ENCODE measurements at regions not wholly inside any gene's neighbourhood (a gene's known extent, or its start where the extent isn't known, plus 50 kb on each side); places are given as distances from the start of the nearest gene placed in this dataset.
A peak's percentile ranks its signal among the peaks of the same experiment; 100 is the strongest.

DNA sequence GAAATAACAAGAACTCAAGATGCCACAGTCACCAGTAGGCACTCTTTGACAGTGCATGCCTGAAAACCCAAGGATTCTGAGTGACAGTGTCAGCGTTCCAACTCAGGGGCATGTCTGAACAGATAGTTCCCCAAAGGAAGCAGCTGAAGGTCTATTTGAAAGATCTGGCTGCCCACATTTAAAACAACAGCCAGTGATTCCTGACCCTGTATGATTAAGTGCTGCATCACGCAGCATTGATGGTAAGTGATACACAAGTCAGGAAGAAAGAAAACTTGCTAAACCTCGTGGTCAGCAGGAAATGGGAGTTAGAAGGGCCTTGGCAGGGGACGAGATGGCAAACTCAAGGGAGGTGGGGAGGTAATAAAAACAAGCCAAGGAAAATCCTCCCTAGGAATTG, 1013.1 kb downstream of the TYW1 start:
- in situ Hi-C loops (cut with HindIII; ENCODE audit: low pct_unique_long_range_greater_than_20kb, low sequenced_read_pairs), result no loop called here
- no peak for TF ChIP-seq JUND (IDR thresholded peaks at IDR 0.05; ENCODE audit: low read depth)
- DNase-seq (ENCODE audit: low read depth in 1 of 2, low spot score in 1 of 2), result no peak

DNA sequence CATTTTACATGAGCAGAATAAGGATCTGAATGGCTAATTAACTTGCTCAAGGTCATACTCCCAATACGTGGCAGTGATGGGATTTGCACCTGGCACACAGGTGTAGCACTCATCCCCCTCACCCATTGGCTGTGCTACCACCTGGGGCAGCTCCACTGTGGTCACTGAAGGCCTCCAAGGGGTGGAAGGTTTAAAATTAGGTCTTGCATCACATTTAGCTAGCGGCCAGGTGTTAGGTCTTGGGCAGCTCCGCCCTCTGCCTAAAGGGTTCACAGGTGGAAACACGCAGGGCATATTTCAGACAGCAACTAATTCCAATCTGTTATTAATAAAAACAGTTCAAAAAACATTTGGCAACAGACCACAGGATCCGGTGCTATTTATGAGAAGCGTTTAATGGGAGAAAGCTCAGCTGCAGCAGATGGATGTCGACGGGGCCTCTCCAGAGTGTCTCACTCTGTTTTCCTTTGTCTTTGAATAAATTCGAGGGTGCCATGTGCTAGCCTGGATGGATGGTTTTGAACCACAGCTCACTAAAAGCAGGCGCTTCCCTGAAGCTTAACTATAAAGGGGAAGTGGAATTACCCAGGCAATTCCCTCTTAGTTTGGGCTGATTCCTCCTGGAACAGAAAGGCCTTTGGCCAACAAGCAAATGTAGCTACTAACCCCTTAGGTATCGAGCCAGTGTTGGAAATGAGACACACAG, 1017.6 kb downstream of the TYW1 start:
- in situ Hi-C loops (cut with HindIII; ENCODE audit: low pct_unique_long_range_greater_than_20kb, low sequenced_read_pairs), result no loop called here
- DNase-seq (ENCODE audit: low read depth in 1 of 2, low spot score in 1 of 2), result no peak
- TF ChIP-seq JUND (IDR thresholded peaks at IDR 0.05; ENCODE audit: low read depth), result no peak

DNA sequence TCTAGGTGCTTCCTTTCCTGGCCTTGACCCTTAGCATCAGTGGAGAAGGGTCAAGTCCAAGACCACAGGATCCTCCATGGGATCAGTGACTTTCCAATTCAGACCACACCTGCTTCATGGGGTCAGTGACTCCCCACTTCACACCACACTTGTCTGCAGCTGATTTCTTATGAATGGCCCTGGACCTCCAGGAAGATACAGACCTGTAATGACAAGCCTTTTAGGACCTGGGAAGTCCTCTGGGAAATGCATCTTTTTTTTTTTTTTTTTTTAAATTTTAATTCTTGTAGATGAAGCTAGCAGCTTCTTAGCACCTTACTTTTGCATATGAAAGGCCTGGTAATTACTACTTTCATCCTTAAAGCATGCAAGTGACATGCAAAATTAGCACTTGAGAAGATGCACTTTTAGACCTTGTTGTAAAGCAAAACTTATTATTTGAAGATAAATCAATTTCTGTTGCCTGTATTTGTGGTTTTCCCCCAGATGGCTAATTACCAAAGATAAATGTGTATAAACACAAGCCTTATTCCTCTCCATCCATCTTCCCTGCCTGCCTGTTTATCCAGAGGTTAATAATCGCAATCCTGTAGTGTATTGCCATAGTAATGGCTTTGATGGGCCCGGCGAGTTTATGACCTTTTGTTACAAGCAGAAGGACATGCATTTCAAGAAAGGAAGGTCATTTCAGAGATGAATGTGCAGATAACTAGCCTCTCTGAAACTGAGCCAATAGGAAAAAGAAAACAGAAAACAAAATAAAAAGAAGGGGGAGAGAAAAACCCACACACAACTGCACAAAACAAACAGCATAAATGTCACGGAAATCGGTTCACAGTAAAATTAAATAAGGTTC, 1018.7 kb downstream of the TYW1 start:
- no peak for DNase-seq (ENCODE audit: low read depth in 1 of 2, low spot score in 1 of 2)
- no peak for TF ChIP-seq JUND (IDR thresholded peaks at IDR 0.05; ENCODE audit: low read depth)
- in situ Hi-C loops (cut with HindIII; ENCODE audit: low pct_unique_long_range_greater_than_20kb, low sequenced_read_pairs), result no loop called here

DNA sequence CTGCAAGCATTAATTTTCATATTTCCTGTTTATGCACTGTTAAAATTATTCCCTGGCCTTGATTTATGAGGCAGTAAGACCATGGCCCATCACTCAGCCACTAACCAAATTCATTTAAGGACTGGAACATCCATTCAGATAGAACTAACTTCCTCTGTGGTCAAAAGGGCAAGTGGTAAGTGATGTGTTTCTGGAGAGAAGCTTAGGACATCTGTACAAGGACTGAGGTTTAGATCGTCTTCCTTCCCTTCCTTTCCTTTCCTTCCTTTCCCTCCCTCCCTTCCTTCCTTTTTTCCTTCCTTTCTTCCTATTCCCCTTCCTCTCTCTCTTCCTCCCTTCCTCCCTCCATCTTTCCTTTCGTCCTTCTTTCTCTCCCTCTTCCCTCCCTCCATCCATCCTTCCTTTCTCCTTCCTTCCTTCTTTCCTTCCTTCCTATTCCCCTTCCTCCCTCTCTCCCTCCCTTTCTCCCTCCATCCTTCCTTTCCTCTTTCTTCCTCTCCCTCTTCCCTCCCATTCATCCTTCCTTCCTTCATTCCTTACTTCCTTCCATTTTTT, 1019.4 kb downstream of the TYW1 start:
- no peak for TF ChIP-seq JUND (IDR thresholded peaks at IDR 0.05; ENCODE audit: low read depth)
- DNase-seq (ENCODE audit: low read depth in 1 of 2, low spot score in 1 of 2), result no peak
- in situ Hi-C loops (cut with HindIII; ENCODE audit: low pct_unique_long_range_greater_than_20kb, low sequenced_read_pairs), result no loop called here

DNA sequence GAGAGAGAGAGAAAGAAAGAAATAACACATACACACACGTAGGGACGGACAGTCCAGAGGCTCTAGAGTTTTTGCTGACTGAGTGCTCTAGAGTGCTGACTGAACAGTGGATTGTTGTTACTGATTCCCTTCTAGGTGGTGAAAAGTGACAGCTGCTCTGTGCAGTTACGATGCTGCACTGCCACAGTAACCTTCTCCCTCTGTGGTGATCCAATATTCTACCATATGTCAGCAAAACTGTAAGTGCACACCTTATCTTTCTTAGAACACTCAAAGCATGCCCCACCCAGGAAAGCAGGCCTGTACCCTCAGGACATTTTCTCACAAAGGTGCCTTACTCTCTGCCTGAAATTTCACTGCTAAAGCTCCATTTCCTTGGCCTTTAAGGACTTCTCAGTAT, 1023.5 kb downstream of the TYW1 start:
- no peak for TF ChIP-seq JUND (IDR thresholded peaks at IDR 0.05; ENCODE audit: low read depth)
- in situ Hi-C loops (cut with HindIII; ENCODE audit: low pct_unique_long_range_greater_than_20kb, low sequenced_read_pairs), result no loop called here
- no peak for DNase-seq (ENCODE audit: low read depth in 1 of 2, low spot score in 1 of 2)

DNA sequence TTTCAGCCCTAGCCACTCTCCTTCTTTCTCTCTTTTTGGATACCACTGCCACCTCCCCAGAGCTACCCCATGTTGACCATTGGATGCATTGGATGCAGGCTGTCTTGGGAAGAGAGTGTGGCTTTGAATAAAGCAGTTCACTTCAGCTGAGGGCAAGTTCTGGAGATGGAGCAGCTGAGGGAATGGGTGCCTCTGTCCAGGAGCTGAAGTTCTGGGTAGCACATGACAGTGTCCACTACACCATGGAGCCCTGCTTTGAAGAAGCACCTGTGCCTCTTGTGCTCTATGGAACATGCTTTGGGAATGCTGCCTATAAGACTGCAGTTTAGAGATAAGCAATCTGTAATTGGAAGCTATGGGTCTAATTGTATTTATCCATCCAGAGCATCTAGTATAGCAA, 1028.7 kb downstream of the TYW1 start:
- TF ChIP-seq JUND (IDR thresholded peaks at IDR 0.05; ENCODE audit: low read depth), result no peak
- in situ Hi-C loops (cut with HindIII; ENCODE audit: low pct_unique_long_range_greater_than_20kb, low sequenced_read_pairs), result no loop called here

DNA sequence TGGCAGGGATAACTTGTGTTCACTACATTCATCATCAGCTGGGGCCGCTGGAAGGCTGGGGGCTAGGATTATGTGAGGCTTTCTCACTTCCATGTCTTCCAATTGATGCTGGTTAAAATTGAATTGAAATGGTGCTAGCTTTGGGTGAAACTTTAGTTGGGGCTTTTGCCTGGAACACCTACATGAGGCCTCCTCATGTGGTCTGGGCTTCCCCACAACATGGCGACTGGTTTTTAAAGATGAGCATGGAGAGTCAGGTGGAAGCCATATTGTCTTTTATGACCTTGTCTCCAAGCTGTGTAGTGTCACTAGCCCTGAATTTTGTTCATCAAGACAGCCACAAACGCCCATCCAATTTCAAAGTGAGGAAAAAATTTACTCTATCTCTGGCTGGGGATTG, 1033.9 kb downstream of the TYW1 start:
- DNase-seq (ENCODE audit: low read depth in 1 of 2, low spot score in 1 of 2), result no peak
- no peak for TF ChIP-seq JUND (IDR thresholded peaks at IDR 0.05; ENCODE audit: low read depth)
- in situ Hi-C loops (cut with HindIII; ENCODE audit: low pct_unique_long_range_greater_than_20kb, low sequenced_read_pairs), result no loop called here

More for the DNA sequence above, 1028.7 kb downstream of the TYW1 start:
- peak in 1 of 2 experiments; percentile 18 for DNase-seq (ENCODE audit: low read depth in 1 of 2, low spot score in 1 of 2)

DNA sequence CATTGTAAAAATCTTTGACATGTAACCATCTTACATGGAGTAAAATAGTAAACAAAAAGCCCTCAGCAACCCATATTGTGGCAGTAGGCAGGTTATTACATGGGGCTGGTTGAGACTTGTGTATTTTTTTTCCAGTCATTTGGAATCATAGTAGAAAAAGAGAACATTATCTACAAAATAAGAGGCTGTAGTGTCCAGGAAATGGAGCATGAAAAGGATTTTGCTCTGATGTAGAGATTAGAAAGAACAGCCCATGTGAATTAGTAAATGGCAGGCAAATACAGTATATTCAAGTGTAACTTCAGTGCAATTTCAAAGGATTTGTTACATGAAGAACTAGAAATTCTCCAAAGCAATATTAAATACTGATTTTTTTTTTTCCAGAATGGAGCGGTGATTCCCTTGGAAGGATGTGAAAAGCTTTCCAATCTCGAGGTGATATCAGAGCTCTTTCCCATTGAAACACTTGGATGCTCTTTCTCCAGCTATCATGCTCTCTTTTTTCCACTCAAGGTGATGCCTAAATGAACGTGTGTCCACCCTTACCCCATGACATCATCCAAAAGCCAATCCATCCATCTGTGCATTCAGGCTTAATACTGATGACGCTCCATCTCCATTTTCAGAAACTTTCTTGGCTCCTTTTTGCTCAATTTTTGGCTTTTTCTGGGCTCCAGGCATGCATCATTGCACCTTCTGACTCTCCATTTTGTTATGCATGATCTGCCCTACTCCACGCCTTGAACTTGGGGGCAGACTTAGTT, 1034.7 kb downstream of the TYW1 start:
- TF ChIP-seq JUND (IDR thresholded peaks at IDR 0.05; ENCODE audit: low read depth), result no peak
- in situ Hi-C loops (cut with HindIII; ENCODE audit: low pct_unique_long_range_greater_than_20kb, low sequenced_read_pairs), result no loop called here
- DNase-seq (ENCODE audit: low read depth in 1 of 2, low spot score in 1 of 2), result no peak

DNA sequence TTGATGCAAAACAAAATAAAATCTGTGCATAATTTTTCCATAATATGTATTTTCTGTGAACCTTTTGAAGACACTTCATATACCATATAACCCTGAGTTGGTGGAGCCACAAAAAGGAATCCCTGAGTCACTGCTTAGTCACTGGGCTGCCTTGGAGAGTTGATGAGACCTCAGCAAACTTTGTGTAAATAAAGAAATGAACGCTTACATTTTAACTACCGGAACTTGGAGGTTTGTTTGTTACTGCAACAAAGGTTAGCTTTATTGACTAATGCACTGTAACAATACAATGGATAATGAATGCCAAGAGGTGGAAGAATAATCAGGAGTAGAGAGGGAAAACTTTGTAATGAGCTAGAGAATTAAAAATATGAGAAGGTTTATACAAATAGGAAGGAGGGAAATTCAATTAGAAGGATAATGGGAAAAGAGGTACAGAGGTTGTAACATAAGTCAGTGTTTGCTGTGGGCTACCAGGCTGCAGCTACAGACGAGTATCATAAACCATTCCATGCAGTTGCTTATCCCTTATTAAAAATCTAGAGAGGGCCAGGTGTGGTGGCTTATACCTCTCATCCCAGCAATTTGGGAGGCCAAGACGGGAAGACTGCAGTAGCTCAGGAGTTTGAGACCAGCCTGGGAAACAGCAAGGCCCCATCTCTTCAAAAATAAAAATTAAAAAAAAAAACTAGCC, 1042.1 kb downstream of the TYW1 start:
- TF ChIP-seq JUND (IDR thresholded peaks at IDR 0.05; ENCODE audit: low read depth), result no peak
- DNase-seq (ENCODE audit: low read depth in 1 of 2, low spot score in 1 of 2), result no peak
- in situ Hi-C loops (cut with HindIII; ENCODE audit: low pct_unique_long_range_greater_than_20kb, low sequenced_read_pairs), result no loop called here

DNA sequence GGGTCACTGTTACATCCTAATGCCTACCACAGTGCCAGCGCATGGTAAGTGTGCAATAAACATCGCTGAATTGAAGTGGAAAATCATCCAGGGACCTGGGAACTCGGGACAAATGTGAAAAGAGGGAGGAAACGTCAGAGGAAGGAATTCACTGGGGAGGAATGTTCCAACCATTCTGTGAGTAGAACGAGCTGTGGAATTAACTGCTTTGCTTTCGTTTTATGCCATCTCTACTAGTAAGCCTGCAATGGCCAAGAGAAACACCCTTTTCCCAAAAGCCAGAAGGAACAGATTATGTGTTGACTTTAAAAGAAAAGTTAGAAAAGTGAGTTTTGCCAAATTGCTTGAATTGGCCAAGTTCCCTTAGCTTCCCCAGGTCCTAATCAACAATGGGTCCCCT, 1044.9 kb downstream of the TYW1 start:
- in situ Hi-C loops (cut with HindIII; ENCODE audit: low pct_unique_long_range_greater_than_20kb, low sequenced_read_pairs), result no loop called here
- TF ChIP-seq JUND (IDR thresholded peaks at IDR 0.05; ENCODE audit: low read depth), result no peak
- no peak for DNase-seq (ENCODE audit: low read depth in 1 of 2, low spot score in 1 of 2)

DNA sequence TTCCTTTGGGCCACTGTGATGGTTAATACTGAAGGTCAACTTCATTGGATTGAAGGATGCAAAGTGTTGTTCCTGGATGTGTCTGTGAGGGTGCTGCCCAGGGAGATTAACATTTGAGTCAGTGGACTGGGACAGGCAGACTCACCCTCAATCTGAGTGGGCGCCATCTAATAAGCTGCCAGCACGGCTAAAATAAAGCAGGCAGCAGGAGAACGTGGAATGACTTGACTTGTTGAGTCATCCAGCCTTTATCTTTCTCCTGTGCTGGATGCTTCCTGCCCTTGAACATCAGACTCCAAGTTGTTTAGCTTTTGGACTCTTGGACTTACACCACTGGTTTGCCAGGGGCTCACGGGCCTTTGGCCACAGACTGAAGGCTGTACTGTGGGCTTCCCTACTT, 1046.9 kb downstream of the TYW1 start:
- TF ChIP-seq JUND (IDR thresholded peaks at IDR 0.05; ENCODE audit: low read depth), result no peak
- in situ Hi-C loops (cut with HindIII; ENCODE audit: low pct_unique_long_range_greater_than_20kb, low sequenced_read_pairs), result no loop called here
- DNase-seq (ENCODE audit: low read depth in 1 of 2, low spot score in 1 of 2), result no peak

DNA sequence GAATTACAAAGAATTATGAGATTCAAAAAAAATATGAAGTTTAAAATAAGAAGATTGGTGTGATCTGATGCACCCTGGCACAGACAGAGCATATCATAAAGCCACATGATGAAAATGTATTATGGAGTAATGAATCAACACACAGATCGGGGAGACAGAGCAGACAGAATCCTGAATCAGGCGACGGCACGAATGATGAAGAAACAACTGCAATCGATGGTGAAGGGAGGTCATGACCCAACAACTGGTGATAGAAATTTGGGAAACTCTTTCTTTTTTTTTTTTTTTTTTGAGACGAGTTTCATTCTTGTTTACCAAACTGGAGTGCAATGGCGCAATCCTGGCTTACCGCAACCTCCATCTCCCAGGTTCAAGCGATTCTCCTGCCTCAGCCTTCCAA, 1054.0 kb downstream of the TYW1 start:
- TF ChIP-seq JUND (IDR thresholded peaks at IDR 0.05; ENCODE audit: low read depth), result no peak
- in situ Hi-C loops (cut with HindIII; ENCODE audit: low pct_unique_long_range_greater_than_20kb, low sequenced_read_pairs), result no loop called here
- no peak for DNase-seq (ENCODE audit: low read depth in 1 of 2, low spot score in 1 of 2)
